HL-60 (cell line): ENCODE measurements at regions not wholly inside any gene's neighbourhood (a gene's known extent, or its start where the extent isn't known, plus 50 kb on each side); places are given as distances from the start of the nearest gene placed in this dataset.
A peak's percentile ranks its signal among the peaks of the same experiment; 100 is the strongest.

Source experiments
- DNase-seq, 2 experiments: peaks; one replicate each; pipeline ENCODE4 v3.0.0-alpha.2; 2010 to 2020; ENCODE audit warnings: low read depth in 1 of 2, low spot score in 1 of 2
- H3K27ac ChIP-seq: fragments of 250-450 bp; sonication (Bioruptor Pico); replicated peaks from 2 replicates; pipeline ENCODE4 v1.5.1; 2020; ENCODE audit warnings: mild to moderate bottlenecking, moderate library complexity
- H3K27me3 ChIP-seq: fragments of 250-450 bp; sonication (Bioruptor Pico); 2 replicates; pipeline ENCODE4 v1.5.1; 2021; ENCODE audit warnings: mild to moderate bottlenecking, moderate library complexity; ENCODE audit not compliant: insufficient read depth, poor library complexity, severe bottlenecking
- H3K4me3 ChIP-seq: replicated peaks from 2 replicates; pipeline ENCODE4 v1.5.1; 2011; ENCODE audit warnings: mild to moderate bottlenecking, control low read depth, low read length; ENCODE audit not compliant: insufficient read depth
- CTCF ChIP-seq: IDR thresholded peaks from one replicate; pipeline ENCODE4 v1.5.1; 2011; ENCODE audit warnings: low read length, control low read depth, inconsistent platforms; ENCODE audit not compliant: insufficient read depth
- GABPA ChIP-seq: IDR thresholded peaks from 2 replicates; pipeline ENCODE4 v1.6.1; 2012; ENCODE audit warnings: low read depth
- POLR2AphosphoS5 ChIP-seq: IDR thresholded peaks from 2 replicates; pipeline ENCODE4 v1.6.1; 2012; ENCODE audit warnings: low read depth
- SPI1 ChIP-seq: IDR thresholded peaks from 2 replicates; pipeline ENCODE4 v1.6.1; 2012; ENCODE audit warnings: low read depth, mild to moderate bottlenecking, borderline replicate concordance
- TF ChIP-seq, protein P1 (sequence below): IDR thresholded peaks from 2 replicates; pipeline ENCODE4 v1.6.1; 2012; ENCODE audit warnings: low read depth; ENCODE audit not compliant: insufficient replicate concordance

GRCh38 chr5:165521816-165522610, 2016.6 kb downstream of the MAT2B start:
- no peak for DNase-seq
- no peak for TF ChIP-seq GABPA
- no peak for TF ChIP-seq CTCF
- TF ChIP-seq, protein P1, sequence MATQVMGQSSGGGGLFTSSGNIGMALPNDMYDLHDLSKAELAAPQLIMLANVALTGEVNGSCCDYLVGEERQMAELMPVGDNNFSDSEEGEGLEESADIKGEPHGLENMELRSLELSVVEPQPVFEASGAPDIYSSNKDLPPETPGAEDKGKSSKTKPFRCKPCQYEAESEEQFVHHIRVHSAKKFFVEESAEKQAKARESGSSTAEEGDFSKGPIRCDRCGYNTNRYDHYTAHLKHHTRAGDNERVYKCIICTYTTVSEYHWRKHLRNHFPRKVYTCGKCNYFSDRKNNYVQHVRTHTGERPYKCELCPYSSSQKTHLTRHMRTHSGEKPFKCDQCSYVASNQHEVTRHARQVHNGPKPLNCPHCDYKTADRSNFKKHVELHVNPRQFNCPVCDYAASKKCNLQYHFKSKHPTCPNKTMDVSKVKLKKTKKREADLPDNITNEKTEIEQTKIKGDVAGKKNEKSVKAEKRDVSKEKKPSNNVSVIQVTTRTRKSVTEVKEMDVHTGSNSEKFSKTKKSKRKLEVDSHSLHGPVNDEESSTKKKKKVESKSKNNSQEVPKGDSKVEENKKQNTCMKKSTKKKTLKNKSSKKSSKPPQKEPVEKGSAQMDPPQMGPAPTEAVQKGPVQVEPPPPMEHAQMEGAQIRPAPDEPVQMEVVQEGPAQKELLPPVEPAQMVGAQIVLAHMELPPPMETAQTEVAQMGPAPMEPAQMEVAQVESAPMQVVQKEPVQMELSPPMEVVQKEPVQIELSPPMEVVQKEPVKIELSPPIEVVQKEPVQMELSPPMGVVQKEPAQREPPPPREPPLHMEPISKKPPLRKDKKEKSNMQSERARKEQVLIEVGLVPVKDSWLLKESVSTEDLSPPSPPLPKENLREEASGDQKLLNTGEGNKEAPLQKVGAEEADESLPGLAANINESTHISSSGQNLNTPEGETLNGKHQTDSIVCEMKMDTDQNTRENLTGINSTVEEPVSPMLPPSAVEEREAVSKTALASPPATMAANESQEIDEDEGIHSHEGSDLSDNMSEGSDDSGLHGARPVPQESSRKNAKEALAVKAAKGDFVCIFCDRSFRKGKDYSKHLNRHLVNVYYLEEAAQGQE, result no peak
- TF ChIP-seq POLR2AphosphoS5, result no peak
- no peak for TF ChIP-seq SPI1

GRCh38 chr5:165525271-165525670, 2019.9 kb downstream of the MAT2B start:
- Histone ChIP-seq H3K27me3 (no peaks in the 10 kb centered on the region), H3K4me3 (no peak overlapping the region), H3K27ac (0 out of 2 replicates have a peak overlapping the region, but pooled peaks have one; percentile 10)
- DNase-seq, result peak; percentile 32 to 56
- TF ChIP-seq GABPA (no peak), POLR2AphosphoS5 (no peak), CTCF (no peak), SPI1 (no peak)
- TF ChIP-seq, protein P1, result no peak

More at GRCh38 chr5:165521816-165522610, 2016.6 kb downstream of the MAT2B start:
- H3K4me3 ChIP-seq, result no peak overlapping the region
- no peaks in the 10 kb centered on the region for H3K27me3 ChIP-seq
- H3K27ac ChIP-seq, result no peak overlapping the region

DNA sequence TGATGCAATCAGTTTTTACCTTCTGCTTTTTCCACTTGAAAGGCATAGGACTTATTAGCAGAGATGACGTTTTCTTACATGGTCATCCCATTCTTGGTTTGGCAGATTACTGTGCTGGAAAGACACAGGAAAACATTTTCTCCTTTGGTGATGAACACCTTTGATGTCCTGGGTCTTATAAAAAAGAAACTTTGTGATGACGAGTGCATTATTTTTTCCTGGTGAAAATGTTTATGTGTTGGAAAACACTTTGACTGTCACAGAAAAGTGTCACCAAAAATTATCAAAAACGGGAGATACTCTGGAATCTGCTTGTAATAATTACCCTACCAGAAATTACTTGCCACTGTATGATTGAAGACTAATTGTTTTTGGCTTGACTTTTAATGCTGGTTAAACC, 2020.9 kb downstream of the MAT2B start:
- TF ChIP-seq CTCF (no peak), POLR2AphosphoS5 (no peak), GABPA (no peak), SPI1 (no peak)
- TF ChIP-seq, protein P1, result no peak
- DNase-seq, result no peak
- no peaks in the 10 kb centered on the region for H3K27me3 ChIP-seq

More for the DNA sequence above, 2020.9 kb downstream of the MAT2B start:
- no peak overlapping the region for H3K27ac ChIP-seq
- no peak overlapping the region for H3K4me3 ChIP-seq
